GM19372 (cell line): ENCODE measurements at regions not wholly inside any gene's neighbourhood (a gene's known extent, or its start where the extent isn't known, plus 50 kb on each side); places are given as distances from the start of the nearest gene placed in this dataset.
"Not testable (repeated sequence)": the region's sequence is repeated elsewhere in the genome, so short reads cannot be mapped to it uniquely, and the experiment has no call there.

Experiments
- ATAC-seq: cut with Tn5 transposase; IDR thresholded peaks from one replicate; pipeline ENCODE4 v1.9.1; 2021; ENCODE audit warnings: mild to moderate bottlenecking, low read depth, moderate library complexity; ENCODE audit not compliant: unreplicated experiment

DNA sequence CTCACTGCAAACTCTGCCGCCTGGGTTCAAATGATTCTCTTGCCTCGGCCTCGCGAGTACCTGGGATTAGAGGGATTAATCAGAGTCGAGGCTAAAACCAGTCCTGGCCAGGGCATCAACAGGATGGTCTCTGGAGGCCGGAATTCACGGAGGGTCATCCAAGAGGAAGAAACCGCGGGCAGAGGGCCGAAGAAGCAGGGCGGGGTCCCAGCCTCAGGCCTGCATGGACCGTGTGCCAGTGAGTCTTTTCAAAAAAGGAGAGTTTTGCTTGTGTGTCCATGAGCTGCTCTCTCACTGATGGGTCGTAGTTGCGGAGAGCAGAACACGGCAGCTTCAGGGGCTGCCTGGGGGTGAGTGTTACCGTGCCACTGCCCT is 295.1 kb upstream of the ZNF337 start:
- ATAC-seq, result no peak

DNA sequence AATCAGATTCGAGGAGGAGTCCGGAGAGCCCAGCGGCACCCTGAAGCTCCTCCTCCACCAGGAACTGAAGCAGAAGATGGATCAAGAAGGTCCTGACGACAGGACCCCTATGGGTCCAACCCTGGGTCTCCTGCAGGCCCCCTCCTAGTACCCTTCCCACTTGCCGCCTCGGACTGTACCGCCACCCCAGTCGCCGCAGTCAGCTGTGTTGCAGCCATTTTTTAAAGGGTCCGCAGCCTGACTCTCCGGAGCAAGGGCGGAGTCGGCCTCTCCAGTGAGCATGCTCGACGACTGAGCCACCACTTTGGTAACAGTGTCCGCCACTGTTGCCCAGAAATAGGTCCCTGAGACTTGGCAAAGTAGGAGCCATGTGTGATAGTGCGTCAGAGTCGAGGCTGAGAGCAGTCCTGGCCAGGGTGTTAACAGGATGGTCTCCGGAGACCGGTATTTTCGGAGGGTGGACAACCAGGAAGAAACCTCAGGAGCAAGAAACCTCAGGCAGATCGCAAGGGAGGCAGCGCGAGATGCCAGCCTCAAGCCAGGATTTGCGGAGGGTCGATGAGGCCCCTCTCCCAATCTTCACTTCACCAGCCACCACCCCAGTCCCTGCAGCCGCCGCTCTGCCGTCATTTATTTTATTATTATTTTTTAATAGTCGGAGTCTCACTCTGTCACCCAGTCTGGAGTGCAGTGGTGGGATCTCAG is 294.6 kb upstream of the ZNF337 start:
- no peak for ATAC-seq

DNA sequence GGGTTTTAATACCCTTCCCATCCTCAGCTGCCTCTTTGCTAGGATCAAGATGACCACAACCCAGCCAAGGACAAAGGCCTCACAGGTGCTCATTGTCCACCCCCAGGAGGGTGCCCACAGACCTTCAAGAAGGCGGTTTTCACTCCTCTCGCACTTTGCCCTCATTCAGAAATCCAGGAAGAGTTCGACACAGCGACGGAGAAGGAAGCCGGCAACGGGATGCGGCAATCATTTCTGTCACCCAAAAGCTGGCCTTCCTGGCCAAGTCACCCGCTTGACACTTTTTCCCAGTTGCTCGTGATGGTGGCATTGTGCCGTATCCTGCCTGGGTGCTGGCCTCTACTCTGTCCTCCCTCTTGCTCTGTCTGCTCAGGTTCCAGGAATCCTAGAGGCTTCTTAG is 293.0 kb upstream of the ZNF337 start:
- ATAC-seq, result not testable (repeated sequence)

DNA sequence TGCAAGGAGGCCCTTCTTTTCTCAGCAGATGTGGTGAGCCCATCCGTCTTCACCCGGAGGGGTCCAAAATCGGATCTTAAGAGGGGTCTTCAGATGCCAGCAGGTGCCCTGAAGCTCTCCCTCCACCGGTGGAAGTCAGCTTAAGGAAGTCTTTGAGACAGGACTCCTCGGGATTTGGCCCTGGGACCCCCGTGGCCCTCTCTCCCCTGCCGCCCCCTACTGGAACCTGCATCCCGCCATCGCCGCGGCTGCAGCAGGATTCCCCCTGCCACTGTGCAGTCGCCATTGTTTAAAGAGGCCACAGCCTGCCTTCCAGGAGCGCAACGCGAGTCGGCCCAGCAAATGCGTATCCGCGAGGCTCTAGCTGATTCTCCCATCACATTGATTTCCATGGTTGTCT is 292.5 kb upstream of the ZNF337 start:
- ATAC-seq, result no peak

DNA sequence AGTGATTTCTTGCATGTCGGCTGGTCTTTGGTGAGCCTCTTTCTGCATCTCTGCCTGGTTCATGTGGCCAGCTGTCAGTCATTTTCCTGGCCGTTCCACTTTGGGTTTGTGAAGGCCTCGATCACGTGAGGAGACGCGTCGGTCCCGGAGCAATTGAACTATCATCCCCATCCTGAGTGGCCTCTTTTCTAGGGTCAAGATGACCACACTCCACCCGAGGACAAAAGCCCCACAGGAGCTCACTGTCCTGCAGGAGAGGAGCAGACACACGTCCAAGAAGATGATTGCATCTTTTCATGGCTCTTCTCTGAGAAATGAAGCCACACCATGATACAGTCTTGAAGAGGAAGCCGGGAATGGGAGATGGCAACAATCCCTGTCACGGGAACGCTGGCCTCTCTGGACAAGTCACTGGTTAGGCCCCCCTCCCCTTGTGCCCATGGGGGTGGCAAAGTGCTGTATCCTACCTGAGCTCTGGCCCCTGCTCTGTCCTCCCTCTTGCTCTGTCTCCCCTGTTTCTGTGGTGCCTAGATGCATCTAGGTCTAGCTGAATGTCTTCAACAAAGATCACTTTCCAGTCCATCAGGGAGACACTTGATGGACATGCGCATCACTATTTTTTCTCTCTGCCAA is 291.4 kb upstream of the ZNF337 start:
- not testable (repeated sequence) for ATAC-seq

DNA sequence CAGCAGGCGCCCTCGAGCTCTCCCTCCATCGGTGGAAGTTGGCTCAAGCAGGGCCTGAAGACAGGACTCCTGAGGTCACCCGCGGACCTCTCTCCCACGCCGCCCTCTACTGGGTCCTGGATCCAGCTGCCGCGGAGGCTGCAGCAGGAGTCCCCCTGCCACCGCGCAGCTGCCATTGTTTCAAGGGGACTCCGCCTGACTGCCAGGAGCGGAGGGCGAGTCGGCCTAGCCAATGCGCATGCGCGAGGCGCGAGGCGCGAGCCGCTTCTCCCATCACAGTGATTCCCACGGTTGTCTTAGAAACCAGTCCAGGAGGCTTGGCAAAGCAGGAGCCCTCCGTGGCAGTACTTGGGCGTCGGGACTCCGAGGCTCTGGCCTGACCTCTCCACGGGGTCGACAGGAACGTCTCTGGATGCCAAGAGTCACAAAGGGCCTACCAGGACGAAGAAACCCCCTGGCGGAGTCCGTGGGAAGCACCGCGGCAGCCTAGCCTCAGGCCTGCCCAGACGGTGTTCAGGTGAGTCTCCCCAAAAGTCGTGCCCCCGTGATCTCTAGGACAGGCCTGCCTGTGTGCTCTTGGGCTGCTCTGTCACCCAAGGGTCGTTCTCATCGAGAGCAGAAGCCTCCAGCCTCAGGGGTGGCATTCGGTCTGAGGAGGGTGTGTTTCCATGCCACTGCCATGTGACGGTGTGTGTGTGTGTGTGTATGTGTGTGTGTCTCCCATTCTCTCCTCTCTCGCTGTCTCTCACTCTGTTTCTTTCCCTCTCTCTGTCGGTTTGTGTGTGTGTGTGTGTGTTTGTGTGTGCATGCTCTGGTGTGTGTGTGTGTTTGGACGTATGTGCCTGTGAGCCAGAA is 290.6 kb upstream of the ZNF337 start:
- ATAC-seq, result peak; percentile 89

DNA sequence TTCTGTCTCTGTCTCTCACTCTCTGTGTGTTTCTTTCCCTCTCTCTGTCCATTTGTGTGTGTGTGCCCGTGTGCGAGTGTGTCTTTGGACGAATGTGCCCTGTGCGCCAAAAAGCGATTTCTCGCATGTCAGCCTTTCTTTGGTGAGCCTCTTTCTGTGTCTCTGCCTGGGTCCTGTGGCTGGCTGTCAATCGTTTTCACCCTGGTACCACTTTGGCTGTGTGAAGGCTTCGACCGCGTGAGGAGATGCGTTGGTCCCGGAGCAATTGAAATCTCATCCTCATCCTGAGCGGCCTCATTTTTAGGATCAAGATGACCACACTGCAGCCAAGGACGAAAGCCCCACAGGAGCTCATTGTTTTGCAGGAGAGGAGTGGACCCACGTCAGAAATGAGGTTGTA is 288.9 kb upstream of the ZNF337 start:
- no peak for ATAC-seq

DNA sequence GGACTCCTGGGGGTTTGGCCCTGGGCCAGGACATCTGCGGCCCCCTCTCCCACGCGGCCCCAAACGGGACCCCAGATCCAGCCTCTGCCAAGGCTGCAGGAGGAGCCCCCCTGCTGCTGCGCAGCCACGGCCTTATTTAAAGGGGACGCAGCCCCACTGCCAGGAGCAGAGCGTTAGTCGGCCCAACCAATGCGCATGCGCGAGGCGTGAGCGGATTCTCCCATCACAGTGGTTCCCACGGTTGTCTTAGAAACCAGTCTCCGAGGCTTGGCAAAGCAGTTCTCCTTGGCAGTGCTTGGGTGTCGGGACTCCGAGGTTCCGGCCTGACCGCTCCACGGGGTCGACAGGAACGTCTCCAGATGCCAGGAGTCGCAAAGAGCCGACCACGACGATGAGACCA is 288.3 kb upstream of the ZNF337 start:
- peak; percentile 35 for ATAC-seq

DNA sequence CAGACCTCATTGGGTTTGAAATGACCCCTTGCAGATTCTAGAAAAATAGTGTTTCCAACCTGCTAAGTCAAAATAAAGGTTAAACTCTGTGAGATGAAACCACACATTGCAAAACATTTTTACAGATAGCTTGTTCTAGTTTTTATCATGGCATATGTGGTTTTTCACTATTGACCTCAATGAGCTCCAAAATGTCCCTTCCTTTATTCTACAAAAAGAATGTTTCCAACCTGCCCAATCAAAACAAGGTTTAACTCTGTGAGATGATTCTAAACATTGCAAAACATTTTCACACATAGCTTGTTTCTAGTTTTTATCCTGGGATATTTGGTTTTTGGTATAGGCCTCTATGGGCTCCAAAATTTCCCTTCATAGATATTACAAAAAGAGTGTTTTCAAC is 286.0 kb upstream of the ZNF337 start:
- not testable (repeated sequence) for ATAC-seq

DNA sequence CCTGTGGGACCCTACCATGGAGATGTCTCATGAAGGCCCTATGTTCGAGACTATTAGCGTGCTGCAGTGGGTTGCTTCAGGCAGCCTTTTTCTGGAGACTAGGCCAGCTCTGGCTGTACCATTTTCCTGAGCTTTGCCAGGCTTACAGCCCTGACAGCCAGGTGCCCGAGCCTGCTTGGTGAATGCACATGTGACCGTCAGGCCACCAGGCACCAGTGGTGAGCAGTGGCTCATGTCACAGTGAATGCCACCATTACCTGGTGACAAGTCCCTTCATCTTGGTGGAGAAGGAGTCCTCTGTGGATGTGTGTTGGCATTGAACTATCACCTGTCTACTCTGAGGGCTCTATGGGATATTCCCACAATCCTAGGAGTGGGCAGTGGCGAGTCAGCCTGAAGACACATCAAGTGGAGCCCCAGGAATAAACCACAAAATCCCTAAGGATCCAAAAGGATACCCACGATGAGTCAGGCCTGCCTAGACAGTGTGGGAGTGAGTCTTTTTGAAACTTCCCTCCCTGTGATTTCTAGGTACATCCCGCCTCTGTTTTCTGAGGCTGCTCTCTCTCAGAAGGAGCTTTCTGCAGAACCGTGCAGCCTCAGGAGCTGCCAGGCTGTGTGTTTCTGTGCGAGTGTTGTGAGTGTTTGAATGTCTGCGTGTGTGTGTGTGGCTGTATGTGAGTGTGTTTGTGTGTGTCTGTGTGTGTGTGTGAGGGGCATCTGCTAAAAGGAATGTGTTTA is 282.0 kb upstream of the ZNF337 start:
- not testable (repeated sequence) for ATAC-seq

DNA sequence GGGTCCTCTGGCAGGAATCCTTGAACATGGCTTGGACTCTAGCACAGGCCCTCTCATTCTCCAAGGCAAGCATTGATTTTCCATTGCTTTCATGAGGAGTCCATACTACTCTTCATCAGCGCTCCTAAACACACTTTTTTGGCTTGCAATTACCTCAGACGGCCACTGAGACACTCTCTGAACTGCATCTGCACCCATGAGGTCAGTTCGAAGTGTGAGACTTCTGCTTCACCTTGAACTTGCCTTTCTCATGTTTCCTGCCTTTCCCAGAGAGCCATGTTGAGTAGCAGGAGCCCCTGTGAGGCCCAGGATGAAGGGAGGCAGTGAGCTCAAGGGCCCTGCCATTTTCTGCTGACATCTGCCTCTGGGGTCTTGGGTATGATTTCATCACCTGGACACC is 279.2 kb upstream of the ZNF337 start:
- not testable (repeated sequence) for ATAC-seq

DNA sequence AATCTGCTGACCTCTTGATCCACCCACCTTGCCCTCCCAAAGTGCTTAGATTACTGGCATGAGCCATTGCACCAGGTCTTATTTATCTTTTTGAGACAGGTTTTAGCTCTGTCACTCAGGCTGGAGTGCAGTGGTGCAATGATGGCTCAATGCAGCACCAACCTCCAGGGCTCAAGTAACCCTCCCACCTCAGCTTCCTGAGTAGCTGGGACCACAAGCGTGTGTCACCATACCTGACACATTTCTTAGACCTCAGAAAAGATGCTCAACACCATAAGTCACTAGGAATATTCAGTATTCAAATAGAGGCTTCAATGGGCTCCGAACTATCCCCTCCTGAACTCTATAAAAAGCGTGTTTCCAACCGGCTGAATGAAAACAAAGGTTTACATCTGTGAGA is 268.6 kb upstream of the ZNF337 start:
- ATAC-seq, result not testable (repeated sequence)

DNA sequence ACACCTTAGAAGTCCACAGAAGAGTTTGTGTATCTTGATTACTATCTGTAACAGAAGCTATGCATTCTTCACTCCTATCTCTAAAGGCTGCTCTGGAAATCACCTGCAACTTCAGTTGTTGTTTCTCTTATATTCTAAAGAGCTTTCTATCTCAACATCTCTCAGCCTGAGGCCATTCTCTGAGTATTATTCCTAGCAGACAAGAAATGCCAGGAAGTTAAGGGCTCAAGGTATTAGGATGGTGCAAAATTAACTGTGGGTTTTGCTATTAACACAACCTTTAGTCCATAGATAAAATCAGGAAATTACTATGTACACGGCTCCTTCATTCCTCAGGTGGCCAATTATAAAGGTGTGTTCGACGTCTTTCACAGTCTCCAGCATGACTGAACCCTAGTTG is 257.2 kb upstream of the ZNF337 start:
- not testable (repeated sequence) for ATAC-seq

DNA sequence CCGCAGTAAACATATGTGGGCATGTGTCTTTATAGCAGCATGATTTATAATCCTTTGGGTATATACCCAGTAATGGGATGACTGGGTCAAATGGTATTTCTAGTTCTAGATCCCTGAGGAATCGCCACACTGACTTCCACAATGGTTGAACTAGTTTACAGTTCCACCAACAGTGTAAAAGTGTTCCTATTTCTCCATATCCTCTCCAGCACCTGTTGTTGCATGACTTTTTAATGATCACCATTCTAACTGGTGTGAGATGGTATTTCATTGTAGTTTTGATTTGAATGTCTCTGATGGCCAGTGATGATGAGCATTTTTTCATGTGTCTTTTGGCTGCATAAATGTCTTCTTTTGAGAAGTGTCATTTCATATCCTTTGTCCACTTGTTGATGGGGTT is 238.6 kb upstream of the ZNF337 start:
- not testable (repeated sequence) for ATAC-seq

DNA sequence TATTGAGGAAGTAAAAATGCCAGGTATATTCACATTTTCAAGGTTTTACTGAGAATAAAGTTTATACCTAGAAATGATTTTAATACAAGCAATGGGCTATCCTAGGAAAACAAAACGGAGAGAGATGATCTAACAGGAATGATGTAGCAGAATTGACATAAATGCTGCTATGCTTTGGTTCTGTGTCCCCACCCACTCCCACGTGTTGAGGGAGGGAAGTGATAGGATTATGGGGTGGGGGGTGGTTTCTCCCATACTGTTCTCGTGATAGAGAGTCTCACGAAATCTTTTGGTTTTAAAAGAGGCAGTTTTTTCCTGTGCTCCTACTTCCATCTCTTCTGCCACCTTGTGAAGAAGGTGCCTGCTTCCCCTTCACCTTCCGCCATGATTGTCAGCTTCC is 236.2 kb upstream of the ZNF337 start:
- not testable (repeated sequence) for ATAC-seq

DNA sequence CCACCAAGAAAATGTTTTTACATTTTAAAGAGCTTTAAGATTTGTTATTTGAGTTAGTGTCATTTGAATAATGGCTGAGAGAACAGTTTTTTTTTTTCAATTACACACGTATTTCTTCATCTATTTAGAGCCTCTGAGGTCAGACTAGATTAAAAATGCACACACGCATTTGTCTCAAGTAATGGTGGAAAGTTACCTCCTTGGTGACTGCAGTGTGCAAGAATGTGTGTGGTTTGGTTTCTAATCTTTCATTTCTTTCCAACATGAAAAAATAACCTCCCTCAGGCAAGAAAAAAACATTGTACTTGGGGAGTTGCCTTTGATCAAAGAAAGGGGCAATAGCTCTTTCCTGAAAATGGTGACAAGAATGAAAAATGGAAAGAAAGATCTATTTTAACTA is 235.5 kb upstream of the ZNF337 start:
- not testable (repeated sequence) for ATAC-seq

DNA sequence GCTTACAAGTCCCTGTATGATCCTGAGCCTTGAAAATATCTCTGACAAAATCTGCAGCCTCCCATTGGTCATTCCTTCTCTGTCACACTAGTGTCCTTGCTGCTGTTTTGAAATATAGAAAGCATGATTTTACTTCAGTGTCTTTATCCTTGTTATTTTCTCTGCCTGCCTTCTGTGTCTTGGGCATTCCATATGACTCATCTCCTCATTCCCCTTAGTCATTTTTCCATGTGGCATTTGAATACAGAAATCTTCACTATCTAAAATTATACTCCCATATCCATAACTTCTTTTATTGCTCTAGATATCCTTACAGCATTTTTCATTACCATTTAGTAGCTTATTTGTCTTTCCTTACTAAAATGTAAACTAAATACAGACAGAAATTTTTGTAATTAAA is 205.7 kb upstream of the ZNF337 start:
- not testable (repeated sequence) for ATAC-seq

DNA sequence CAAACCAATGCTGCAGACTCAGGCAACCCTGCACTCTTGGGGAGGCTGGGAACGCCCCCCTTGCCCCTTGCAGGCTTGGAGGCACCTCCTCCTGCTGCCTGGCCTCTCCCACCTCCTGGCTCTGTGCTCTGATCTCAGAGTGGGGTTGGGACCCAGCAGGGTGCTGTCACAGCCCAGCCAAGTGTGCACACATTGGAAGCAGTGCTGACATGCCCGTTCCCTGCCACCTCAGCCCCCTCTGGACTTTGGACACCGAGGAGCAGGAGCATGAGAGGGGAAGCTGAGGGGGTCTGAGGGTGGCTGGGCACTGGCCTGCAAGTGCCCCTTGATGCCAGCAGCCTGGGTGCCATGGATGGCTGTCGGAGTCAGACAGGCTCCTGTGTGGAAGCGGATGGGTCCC is 202.0 kb upstream of the ZNF337 start:
- ATAC-seq, result not testable (repeated sequence)

DNA sequence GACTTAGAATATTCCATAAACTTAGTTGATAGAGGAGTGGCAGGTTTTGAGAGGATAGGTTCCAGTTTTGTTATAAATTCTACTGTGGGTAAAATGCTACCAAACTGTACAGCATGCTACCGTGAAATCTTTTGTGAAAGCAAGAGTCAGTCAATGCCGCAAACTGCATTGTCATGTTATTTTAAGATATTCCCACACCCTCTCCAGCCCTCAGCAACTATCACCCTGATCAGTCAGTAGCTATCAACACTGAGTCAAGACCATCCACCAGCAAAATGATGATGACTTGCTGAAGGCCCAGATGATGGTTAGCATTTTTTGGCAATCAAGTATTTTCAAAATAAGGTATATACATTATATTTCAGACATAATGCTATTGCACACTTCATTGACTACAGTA is 182.4 kb upstream of the ZNF337 start:
- ATAC-seq, result not testable (repeated sequence)

DNA sequence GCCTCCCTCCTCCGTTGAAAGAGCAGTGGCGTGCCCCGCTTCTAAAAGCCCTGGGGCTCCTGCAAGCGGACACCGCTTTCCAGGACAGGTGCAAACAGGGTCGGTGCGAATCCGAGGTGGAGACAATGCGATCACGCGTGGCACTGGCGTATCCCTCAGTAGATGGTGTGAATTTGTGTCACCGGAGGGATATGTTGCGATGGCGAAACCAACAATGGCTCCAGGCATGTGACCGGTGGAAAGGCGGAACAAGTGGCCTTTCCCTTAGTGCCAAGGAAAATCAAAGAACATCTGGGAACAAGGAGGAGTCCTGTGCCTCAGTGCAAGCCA is 172.0 kb upstream of the ZNF337 start:
- not testable (repeated sequence) for ATAC-seq
